NB4 (cell line): ENCODE measurements at regions not wholly inside any gene's neighbourhood (a gene's known extent, or its start where the extent isn't known, plus 50 kb on each side); places are given as distances from the start of the nearest gene placed in this dataset.

ENCODE experiments used
- CTCF ChIP-seq: IDR thresholded peaks from one replicate; pipeline ENCODE4 v1.5.1; 2012; ENCODE audit warnings: low read depth, low read length
- MAX ChIP-seq: IDR thresholded peaks from 2 replicates; pipeline ENCODE4 v1.6.1; 2011; ENCODE audit warnings: low read depth, low read length
- MYC ChIP-seq: IDR thresholded peaks from 2 replicates; pipeline ENCODE4 v1.6.1; 2011; ENCODE audit warnings: low read depth, low read length
- POLR2A ChIP-seq: IDR thresholded peaks from 2 replicates; pipeline ENCODE4 v1.6.1; 2011; ENCODE audit warnings: mild to moderate bottlenecking; ENCODE audit not compliant: insufficient read length; ENCODE audit errors: extremely low read depth

- no peak for TF ChIP-seq CTCF
- TF ChIP-seq POLR2A: no peak
- no peak for TF ChIP-seq MAX
- no peak for TF ChIP-seq MYC
These were observed 82.8 kb upstream of the HIVEP1 start for GRCh38 chr6:11929241-11929835.
